ENCODE measurements at regions not wholly inside any gene's neighbourhood (a gene's known extent, or its start where the extent isn't known, plus 50 kb on each side); places are given as distances from the start of the nearest gene placed in this dataset.
"Not testable (repeated sequence)": the region's sequence is repeated elsewhere in the genome, so short reads cannot be mapped to it uniquely, and the experiment has no call there.

DNA sequence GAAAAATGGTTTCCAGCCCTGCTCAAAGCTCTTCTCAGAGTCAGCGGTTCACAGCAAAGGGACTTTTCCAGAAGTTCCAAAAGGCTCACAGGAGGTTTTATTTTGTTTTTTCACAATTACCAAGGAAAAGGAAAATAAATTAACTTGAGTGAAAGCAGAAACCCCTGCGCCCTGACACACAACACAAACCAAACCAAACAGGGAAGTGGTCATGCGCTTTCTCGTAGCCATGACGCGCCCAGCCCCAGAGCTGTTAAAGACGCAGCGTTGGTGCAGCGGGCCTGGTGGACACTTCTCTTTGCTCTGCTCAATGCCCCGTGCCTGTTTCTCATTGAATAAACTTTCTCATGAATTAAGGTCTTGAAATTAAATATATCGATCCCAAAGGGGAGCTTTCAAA, 134.4 kb upstream of the LYZL2 start:
- DNase-seq (ENCODE audit: low read depth), result no peak

DNA sequence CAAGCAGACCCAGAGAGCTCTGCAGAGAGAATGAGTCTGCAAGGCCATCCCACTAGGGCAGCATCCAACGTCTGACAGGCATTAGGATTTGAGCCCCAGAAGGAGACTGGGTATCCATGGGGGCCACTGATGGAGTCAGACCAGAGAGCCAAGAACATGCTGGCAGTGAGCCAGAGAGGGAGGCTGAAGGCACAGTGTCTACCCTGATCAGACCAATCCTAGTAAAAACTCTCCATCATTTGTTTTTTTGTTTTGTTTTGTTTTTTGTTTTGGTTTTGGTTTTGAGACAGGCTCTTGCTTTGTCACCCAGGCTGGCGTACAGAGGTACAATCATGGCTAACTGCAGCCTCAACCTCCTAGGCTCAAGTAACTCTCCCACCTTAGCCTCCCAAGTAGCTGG, 133.1 kb upstream of the LYZL2 start:
- no peak for DNase-seq (ENCODE audit: low read depth)

- no peak for DNase-seq (ENCODE audit: low read depth)
These were observed 129.9 kb upstream of the LYZL2 start for GRCh38 chr10:30759423-30759822.

DNA sequence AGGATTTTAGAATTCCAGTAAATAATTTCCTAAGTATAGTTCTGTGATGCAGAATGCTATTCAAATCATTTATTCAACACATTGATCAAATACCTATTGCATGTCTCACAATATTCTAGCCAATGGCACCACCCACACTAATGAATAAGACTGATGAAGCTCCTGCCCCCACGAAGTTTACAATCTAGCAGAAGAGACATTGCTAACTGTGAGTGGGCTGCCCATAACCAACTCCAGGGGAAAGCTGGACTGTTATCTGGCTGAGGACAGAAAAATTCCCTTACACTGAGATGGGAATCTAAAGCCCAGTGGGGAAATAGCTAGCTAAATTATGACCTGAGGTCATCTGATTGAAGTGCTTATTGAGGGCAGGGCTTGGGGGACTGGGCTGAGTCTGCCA, 128.8 kb upstream of the LYZL2 start:
- DNase-seq (ENCODE audit: low read depth), result no peak

GRCh38 chr10:30756896-30757295, 127.3 kb upstream of the LYZL2 start:
- no peak for DNase-seq (ENCODE audit: low read depth)

DNA sequence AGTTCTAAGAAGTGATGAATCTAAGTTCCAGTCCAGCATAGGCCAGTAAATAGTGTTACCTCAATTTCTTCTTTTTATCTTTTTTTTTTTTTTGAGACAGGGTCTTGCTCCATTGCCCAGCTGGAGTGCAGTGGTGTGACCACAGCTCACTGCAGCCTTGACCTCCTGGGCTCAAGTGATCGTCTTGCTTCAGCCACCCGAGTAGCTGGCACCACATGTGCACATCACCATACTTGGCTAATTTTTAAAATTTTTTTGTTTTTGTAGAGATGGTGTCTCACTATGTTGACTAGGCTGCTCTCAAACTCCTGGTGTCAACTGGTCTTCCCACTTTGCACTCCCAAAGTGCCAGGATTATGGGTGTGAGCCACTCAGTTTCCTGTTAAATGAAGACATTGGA, 126.6 kb upstream of the LYZL2 start:
- no peak for DNase-seq (ENCODE audit: low read depth)

DNA sequence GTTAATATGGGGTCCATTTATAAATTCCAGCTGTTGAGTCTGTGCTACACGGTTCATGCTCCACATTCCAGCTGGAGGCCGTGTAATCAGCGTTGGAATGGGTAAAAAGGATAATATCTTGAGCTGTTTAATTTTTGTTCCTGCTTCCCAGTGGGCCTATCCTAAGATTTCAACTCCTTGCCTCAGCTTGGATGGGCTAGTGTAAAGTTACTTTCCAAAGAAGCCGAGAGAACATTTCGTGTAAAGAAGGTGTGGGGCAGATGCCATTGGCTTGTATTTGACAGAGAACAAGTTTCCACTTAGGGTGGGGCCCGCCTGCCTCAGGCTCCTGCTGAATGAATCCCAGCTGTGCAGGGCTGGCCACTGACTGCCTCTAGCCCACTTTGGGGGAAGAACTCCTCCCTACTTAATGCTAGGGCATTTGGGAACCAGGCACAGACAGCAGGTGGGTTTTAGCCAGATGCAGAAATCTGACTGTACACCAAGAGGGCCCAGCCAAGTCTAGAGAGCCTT, 125.9 kb upstream of the LYZL2 start:
- DNase-seq (ENCODE audit: low read depth), result no peak

GRCh38 chr10:30752481-30752881, 122.9 kb upstream of the LYZL2 start:
- DNase-seq (ENCODE audit: low read depth), result no peak

GRCh38 chr10:30751678-30752331, 122.3 kb upstream of the LYZL2 start:
- peak; percentile 37 for DNase-seq (ENCODE audit: low read depth)

DNA sequence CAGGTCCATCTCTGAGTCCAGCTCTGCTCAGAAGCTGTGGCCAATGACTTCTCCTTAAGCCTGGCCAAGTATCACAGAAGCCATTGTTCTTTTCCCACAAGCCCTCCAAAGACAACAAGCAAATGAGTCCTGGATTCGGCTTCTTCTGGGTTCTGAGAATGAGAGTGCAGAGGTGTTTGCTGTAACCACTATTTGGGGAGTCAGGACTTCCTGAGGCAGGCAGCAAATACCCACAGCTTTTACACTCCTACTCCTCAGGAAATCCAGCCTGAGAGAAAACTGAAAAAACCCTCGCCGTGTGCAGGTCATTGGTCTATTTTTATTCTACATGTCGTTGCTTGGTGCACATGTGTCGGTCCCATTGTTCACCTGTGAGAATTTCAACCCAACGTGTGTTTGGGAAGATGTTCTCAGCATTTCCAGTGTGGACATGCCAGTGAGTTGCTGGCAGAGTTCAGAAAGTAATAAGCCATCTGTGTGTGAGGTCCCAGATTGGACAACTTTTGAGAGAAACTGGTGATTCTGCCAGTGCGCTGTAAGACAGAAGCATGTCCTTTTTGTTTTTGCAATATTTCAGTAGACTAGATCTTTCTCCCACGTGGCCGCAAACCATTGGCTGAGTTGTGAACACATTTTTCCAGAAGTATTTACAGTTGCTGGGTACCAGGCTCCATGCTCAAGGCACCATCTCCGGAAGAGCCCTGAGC, 121.6 kb upstream of the LYZL2 start:
- DNase-seq (ENCODE audit: low read depth), result no peak

DNA sequence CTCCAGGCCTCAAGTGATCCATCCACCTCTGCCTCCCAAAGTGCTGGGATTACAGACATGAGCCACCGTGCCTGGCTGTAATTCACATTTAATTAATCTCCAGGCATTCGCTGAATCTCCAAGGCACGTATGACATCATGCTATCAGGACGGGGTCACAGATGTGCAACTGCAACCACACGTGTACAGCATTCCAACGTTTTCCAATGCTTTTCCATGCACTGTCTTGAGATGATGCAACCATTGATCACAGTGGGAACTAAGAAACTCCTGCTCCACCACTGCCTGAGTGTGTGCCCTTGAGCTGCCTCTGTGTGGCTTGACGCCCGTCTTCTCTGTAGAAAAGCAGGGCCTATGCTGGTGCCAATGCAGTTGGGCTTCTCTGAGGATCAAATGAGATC, 119.8 kb upstream of the LYZL2 start:
- no peak for DNase-seq (ENCODE audit: low read depth)

GRCh38 chr10:30748152-30748973, 118.8 kb upstream of the LYZL2 start:
- DNase-seq (ENCODE audit: low read depth), result no peak

GRCh38 chr10:30747633-30748032, 118.1 kb upstream of the LYZL2 start:
- no peak for DNase-seq (ENCODE audit: low read depth)

DNA sequence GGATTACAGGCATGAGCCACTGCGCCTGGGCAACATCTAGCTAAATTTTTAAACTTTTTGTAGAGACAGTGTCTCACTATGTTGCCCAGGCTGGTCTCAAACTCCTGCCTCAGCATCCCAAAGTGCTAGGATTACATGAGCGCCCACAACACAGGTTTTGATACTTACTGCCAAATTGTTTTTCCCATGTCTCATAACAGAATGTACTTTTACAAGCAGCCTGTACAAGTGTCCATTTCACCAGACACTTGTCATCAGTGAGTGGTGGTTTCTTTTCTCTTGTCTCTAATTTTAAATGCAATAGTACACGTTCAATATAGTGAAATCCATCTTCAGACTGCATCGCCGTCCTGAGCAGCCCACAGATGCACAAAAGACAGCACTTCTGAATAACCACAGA, 116.4 kb upstream of the LYZL2 start:
- no peak for DNase-seq (ENCODE audit: low read depth)

- no peak for DNase-seq (ENCODE audit: low read depth)
These were observed 114.6 kb upstream of the LYZL2 start for GRCh38 chr10:30744106-30744505.

GRCh38 chr10:30743586-30743985, 114.0 kb upstream of the LYZL2 start:
- no peak for DNase-seq (ENCODE audit: low read depth)

- no peak for DNase-seq (ENCODE audit: low read depth)
These were observed 112.9 kb upstream of the LYZL2 start for GRCh38 chr10:30742471-30742870.

- not testable (repeated sequence) for DNase-seq (ENCODE audit: low read depth)
These were observed 111.2 kb upstream of the LYZL2 start for GRCh38 chr10:30740774-30741173.

DNA sequence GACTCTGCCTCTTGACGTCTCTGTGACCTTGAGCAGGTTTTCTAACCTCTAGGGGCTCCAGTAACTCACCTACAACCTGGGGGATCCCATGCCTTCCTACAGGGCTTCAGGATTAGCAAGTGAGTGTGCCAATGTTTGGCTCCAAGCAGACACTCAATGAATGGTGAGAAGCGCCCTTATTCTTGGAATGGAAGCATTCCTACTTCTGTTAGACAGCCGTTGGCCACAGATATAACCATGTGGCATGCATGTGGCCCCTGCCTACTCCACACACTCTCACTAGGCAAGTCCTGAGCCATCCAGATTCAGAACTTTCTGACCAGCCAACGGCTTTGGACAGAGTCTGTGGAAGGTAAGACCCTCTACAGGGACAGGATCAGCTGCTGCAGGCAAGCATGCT, 108.9 kb upstream of the LYZL2 start:
- DNase-seq (ENCODE audit: low read depth), result no peak

GRCh38 chr10:30737931-30738391, 108.4 kb upstream of the LYZL2 start:
- DNase-seq (ENCODE audit: low read depth), result no peak

- DNase-seq (ENCODE audit: low read depth), result peak; percentile 98
These were observed 107.2 kb upstream of the LYZL2 start for GRCh38 chr10:30736685-30737232.

- DNase-seq (ENCODE audit: low read depth), result no peak
These were observed 105.3 kb upstream of the LYZL2 start for GRCh38 chr10:30734901-30735300.
